ENCODE measurements at regions not wholly inside any gene's neighbourhood (a gene's known extent, or its start where the extent isn't known, plus 50 kb on each side); places are given as distances from the start of the nearest gene placed in this dataset.

DNA sequence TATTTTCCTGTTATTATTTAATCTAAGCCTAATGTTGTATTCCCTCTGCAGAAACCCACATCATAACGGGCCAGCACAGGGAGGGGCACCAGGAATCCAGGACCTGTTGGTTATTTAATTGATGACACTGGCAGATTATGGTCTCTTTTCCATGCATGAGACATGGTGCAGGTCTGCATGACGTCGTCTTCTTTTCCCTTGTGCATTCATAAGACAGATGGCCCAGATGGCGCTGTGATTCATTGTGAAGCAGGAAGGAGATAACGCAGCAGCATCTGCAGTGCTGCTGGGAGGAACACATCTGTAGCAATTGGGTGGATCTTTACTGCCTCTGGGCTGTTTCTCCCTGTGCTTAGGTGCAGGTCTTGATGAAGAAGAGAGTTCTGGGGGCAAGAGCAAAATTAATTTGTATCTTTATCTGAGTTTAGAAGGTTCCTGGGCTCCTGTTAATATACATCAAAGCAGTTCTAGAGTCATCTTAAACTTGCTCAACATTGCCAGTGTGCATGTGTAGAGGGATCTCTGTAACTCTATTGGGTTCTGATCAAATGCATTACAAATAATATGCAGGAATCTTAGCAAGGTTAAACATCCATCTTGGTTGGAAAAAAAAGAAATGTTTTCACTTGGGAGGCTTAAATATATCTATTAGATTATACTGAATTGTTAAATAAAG, 176.1 kb downstream of the PCSK1 start:
- Mint-ChIP-seq H3K9me3 (no peaks in the 10 kb centered on the region), H3K36me3 (no peaks in the 10 kb centered on the region), H3K27me3 (peaks cover 0 to 4% of the 10 kb centered on the region in 2 donors), H3K4me1 (no peaks in the 10 kb centered on the region), H3K27ac (no peak overlapping the region), H3K4me3 (no peak overlapping the region)
- ChIA-PET POLR2A (ENCODE audit: partially characterized antibody) (no interaction called here), CTCF (ENCODE audit: partially characterized antibody) (no interaction called here)
- no peaks in the 10 kb centered on the region for H3K9me3 ChIP-seq (ENCODE audit: control insufficient read depth in 1 of 2, low read length in 2 of 2)
- H3K27ac ChIP-seq (ENCODE audit: low read depth, low read length) = no peak overlapping the region
- intact Hi-C loops (cut with micrococcal nuclease) = no loop called here
- H3K27me3 ChIP-seq (ENCODE audit: insufficient read depth, low read length) = no peaks in the 10 kb centered on the region
- no peak overlapping the region for H3K4me3 ChIP-seq (ENCODE audit: low read length in 2 of 2)
- DNase-seq = no peak
- H3K36me3 ChIP-seq (ENCODE audit: insufficient read depth, low read length) = no peaks in the 10 kb centered on the region
- no peaks in the 10 kb centered on the region for H3K4me1 ChIP-seq (ENCODE audit: insufficient read depth, low read length)

DNA sequence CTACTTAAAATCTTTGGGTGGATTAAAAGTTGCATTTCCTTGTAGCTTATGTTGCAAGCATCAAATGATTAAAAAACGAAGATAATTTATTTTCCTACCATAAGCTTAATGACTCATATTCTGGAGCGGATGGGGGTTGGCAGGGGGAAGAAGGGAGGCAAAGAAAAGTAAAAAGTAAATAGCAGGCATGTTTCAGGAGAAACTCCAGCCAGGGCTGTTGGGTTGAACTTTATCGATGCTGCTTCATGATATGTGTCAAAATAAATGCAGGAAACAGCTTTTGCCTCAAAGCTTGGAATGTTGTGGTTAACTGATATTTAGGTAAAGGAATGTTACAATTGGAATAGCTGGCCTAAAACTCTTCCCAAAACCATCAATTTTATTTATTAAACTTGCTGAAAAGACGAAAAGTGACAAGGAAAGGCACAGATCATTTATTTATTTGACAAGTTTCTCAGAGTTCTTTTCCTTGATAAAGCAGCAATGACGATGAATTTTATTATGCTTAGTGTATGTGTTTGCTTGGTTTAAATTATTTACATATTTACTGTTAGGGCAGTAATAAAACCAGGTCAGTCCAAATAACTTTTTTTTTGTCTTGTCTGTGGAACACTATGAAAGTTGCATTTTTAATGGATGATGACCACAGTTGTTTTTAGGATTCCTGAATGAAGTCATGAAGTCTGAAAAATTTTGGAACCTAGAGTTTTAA, 177.9 kb downstream of the PCSK1 start:
- Histone ChIP-seq H3K27me3 (ENCODE audit: insufficient read depth, low read length) (no peaks in the 10 kb centered on the region), H3K27ac (ENCODE audit: low read depth, low read length) (no peak overlapping the region), H3K9me3 (ENCODE audit: control insufficient read depth in 1 of 2, low read length in 2 of 2) (no peaks in the 10 kb centered on the region), H3K36me3 (ENCODE audit: insufficient read depth, low read length) (no peaks in the 10 kb centered on the region), H3K4me3 (ENCODE audit: low read length in 2 of 2) (no peak overlapping the region), H3K4me1 (ENCODE audit: insufficient read depth, low read length) (no peaks in the 10 kb centered on the region)
- Mint-ChIP-seq H3K27me3 (peaks cover 0 to 7% of the 10 kb centered on the region in 2 donors), H3K27ac (no peak overlapping the region), H3K4me1 (no peaks in the 10 kb centered on the region), H3K9me3 (no peaks in the 10 kb centered on the region), H3K36me3 (no peaks in the 10 kb centered on the region), H3K4me3 (no peak overlapping the region)
- POLR2A ChIA-PET (ENCODE audit: partially characterized antibody) = no interaction called here
- intact Hi-C loops (cut with micrococcal nuclease) = no loop called here
- CTCF ChIA-PET (ENCODE audit: partially characterized antibody) = no interaction called here
- no peak for DNase-seq

DNA sequence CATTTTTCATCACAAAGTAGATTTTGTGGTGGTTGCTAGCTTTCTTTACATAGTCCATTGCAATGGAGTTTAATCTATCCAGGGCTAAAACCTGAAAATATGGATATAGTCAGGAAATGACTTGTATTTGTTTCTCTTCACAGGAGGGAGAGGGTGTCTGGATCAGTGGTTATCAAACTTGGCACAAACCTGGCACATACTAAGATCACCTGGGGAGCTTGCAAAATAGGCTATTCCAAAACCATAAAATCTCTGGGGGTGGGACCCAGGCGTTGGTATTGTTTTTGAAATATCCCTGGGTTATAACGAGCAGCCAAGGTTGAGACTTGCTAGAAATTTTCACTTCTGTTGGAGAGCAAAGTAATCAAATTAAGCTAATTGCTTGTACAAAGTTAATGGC, 179.9 kb downstream of the PCSK1 start:
- intact Hi-C loops (cut with micrococcal nuclease) = no loop called here
- CTCF ChIA-PET (ENCODE audit: partially characterized antibody) = no interaction called here
- DNase-seq = no peak
- Histone ChIP-seq H3K27ac (ENCODE audit: low read depth, low read length) (no peak overlapping the region), H3K9me3 (ENCODE audit: control insufficient read depth in 1 of 2, low read length in 2 of 2) (no peaks in the 10 kb centered on the region), H3K36me3 (ENCODE audit: insufficient read depth, low read length) (no peaks in the 10 kb centered on the region), H3K4me3 (ENCODE audit: low read length in 2 of 2) (no peak overlapping the region), H3K27me3 (ENCODE audit: insufficient read depth, low read length) (no peaks in the 10 kb centered on the region), H3K4me1 (ENCODE audit: insufficient read depth, low read length) (no peaks in the 10 kb centered on the region)
- H3K4me3 Mint-ChIP-seq = no peak overlapping the region
- no peak overlapping the region for H3K27ac Mint-ChIP-seq
- H3K4me1 Mint-ChIP-seq = no peaks in the 10 kb centered on the region
- POLR2A ChIA-PET (ENCODE audit: partially characterized antibody) = no interaction called here
- H3K27me3 Mint-ChIP-seq = peaks cover under 1 to 8% of the 10 kb centered on the region in 2 donors
- H3K36me3 Mint-ChIP-seq = no peaks in the 10 kb centered on the region
- H3K9me3 Mint-ChIP-seq = no peaks in the 10 kb centered on the region

DNA sequence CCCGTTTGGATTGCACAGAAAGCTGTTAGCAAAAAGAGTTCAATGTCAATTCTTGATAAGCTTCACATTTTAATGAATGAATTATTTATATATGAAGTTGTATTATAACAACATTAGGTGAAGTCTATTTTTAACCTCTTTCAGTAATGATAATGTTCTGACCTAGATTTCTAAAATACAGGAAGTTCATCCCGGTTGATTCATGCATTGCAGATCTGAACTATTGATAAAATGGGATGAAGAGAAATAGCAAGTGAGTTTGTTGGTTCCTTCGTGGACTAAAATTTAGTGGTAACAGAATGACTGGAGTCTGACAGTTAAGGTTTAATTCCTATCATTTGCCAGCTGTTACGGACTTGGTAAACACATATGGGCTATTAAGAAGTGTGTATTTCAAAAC, 180.5 kb downstream of the PCSK1 start:
- ChIA-PET CTCF (ENCODE audit: partially characterized antibody) (no interaction called here), POLR2A (ENCODE audit: partially characterized antibody) (no interaction called here)
- Histone ChIP-seq H3K4me1 (ENCODE audit: insufficient read depth, low read length) (no peaks in the 10 kb centered on the region), H3K4me3 (ENCODE audit: low read length in 2 of 2) (no peak overlapping the region), H3K9me3 (ENCODE audit: control insufficient read depth in 1 of 2, low read length in 2 of 2) (no peaks in the 10 kb centered on the region), H3K27ac (ENCODE audit: low read depth, low read length) (no peak overlapping the region), H3K27me3 (ENCODE audit: insufficient read depth, low read length) (no peaks in the 10 kb centered on the region), H3K36me3 (ENCODE audit: insufficient read depth, low read length) (no peaks in the 10 kb centered on the region)
- DNase-seq = no peak
- Mint-ChIP-seq H3K9me3 (no peaks in the 10 kb centered on the region), H3K36me3 (no peaks in the 10 kb centered on the region), H3K4me1 (no peaks in the 10 kb centered on the region), H3K27ac (no peak overlapping the region), H3K4me3 (no peak overlapping the region), H3K27me3 (peaks cover 2 to 8% of the 10 kb centered on the region in 2 donors)
- intact Hi-C loops (cut with micrococcal nuclease) = no loop called here

DNA sequence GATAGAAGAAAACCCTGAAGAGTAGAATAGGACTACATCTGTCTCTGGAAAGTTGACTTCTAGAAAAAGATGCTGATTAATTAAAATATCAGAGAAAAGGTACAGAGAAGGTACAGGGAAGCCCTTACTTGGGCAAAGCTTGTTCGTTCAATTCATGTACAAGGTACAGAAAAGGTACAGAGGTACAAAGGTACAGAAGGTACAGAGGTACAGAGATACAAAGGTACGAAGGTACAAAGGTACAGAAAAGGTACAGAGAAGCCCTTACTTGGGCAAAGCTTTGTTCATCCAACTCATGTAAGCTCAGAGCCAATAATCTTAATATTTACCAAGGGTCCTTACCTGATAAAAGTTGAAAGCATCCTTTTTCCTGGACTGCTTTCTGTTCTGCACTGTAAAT, 182.3 kb downstream of the PCSK1 start:
- Histone ChIP-seq H3K36me3 (ENCODE audit: insufficient read depth, low read length) (no peaks in the 10 kb centered on the region), H3K4me1 (ENCODE audit: insufficient read depth, low read length) (no peaks in the 10 kb centered on the region), H3K4me3 (ENCODE audit: low read length in 2 of 2) (no peak overlapping the region), H3K27ac (ENCODE audit: low read depth, low read length) (no peak overlapping the region), H3K27me3 (ENCODE audit: insufficient read depth, low read length) (no peaks in the 10 kb centered on the region), H3K9me3 (ENCODE audit: control insufficient read depth in 1 of 2, low read length in 2 of 2) (no peaks in the 10 kb centered on the region)
- Mint-ChIP-seq H3K4me3 (no peak overlapping the region), H3K27ac (no peak overlapping the region), H3K4me1 (no peaks in the 10 kb centered on the region), H3K27me3 (peaks cover 6 to 9% of the 10 kb centered on the region in 2 donors), H3K9me3 (no peaks in the 10 kb centered on the region), H3K36me3 (no peaks in the 10 kb centered on the region)
- DNase-seq = no peak
- ChIA-PET POLR2A (ENCODE audit: partially characterized antibody) (no interaction called here), CTCF (ENCODE audit: partially characterized antibody) (no interaction called here)
- intact Hi-C loops (cut with micrococcal nuclease) = no loop called here

DNA sequence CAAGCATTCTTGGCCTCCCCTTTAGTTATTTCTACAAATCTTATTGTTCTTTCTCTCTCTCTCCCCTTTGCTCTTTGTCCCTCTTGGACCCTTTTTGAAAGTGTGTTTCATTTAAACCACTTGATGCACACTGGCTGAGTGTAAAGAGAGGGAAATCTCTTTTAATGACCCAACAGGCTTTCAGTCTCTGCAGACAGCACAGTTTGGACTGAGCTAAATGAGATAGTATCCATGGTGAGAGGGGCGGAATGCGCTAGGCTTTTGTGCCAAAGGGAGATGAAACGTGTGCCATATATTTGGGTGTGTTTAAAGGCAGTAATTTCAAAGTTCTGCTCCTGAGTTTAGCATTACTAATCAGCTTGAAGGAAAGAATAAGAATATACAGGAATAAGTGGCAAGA, 184.9 kb downstream of the PCSK1 start:
- intact Hi-C loops (cut with micrococcal nuclease) = no loop called here
- Histone ChIP-seq H3K9me3 (ENCODE audit: control insufficient read depth in 1 of 2, low read length in 2 of 2) (no peaks in the 10 kb centered on the region), H3K27me3 (ENCODE audit: insufficient read depth, low read length) (no peaks in the 10 kb centered on the region), H3K4me3 (ENCODE audit: low read length in 2 of 2) (no peak overlapping the region), H3K4me1 (ENCODE audit: insufficient read depth, low read length) (no peaks in the 10 kb centered on the region), H3K27ac (ENCODE audit: low read depth, low read length) (no peak overlapping the region), H3K36me3 (ENCODE audit: insufficient read depth, low read length) (no peaks in the 10 kb centered on the region)
- Mint-ChIP-seq H3K36me3 (no peaks in the 10 kb centered on the region), H3K27me3 (peaks cover 8 to 14% of the 10 kb centered on the region in 2 donors), H3K9me3 (peaks cover 0 to 3% (median 0%) of the 10 kb centered on the region in 8 donors), H3K4me3 (no peak overlapping the region), H3K4me1 (no peaks in the 10 kb centered on the region), H3K27ac (no peak overlapping the region)
- ChIA-PET POLR2A (ENCODE audit: partially characterized antibody) (no interaction called here), CTCF (ENCODE audit: partially characterized antibody) (no interaction called here)
- DNase-seq = no peak

DNA sequence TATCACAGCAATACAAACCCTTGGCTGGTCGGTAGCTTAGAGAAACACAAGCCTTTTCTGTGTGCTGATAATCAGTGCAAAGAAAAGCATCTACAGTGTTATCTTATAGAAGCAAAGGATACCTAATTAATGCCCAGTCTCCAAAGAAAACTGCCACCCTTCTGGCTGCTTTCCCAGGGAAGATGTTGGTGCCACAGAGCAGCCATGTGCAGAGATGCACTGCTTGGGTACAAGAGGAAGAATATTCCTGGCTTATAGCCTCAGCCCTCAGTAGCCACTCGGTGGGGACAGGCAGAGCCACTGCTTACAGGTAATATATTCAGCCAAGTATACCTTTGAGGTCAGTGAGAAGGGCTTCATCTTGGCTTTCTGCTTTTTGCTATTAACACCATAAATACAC, 185.3 kb downstream of the PCSK1 start:
- DNase-seq = no peak
- H3K27ac Mint-ChIP-seq = no peak overlapping the region
- no peaks in the 10 kb centered on the region for H3K4me1 Mint-ChIP-seq
- Histone ChIP-seq H3K27ac (ENCODE audit: low read depth, low read length) (no peak overlapping the region), H3K9me3 (ENCODE audit: control insufficient read depth in 1 of 2, low read length in 2 of 2) (no peaks in the 10 kb centered on the region), H3K4me1 (ENCODE audit: insufficient read depth, low read length) (no peaks in the 10 kb centered on the region), H3K4me3 (ENCODE audit: low read length in 2 of 2) (no peak overlapping the region), H3K36me3 (ENCODE audit: insufficient read depth, low read length) (no peaks in the 10 kb centered on the region), H3K27me3 (ENCODE audit: insufficient read depth, low read length) (no peaks in the 10 kb centered on the region)
- ChIA-PET CTCF (ENCODE audit: partially characterized antibody) (no interaction called here), POLR2A (ENCODE audit: partially characterized antibody) (no interaction called here)
- no peak overlapping the region for H3K4me3 Mint-ChIP-seq
- peaks cover 8 to 14% of the 10 kb centered on the region in 2 donors for H3K27me3 Mint-ChIP-seq
- peaks cover 0 to 3% (median 0%) of the 10 kb centered on the region in 8 donors for H3K9me3 Mint-ChIP-seq
- H3K36me3 Mint-ChIP-seq = no peaks in the 10 kb centered on the region
- intact Hi-C loops (cut with micrococcal nuclease) = no loop called here
